K562 (cell line): ENCODE measurements at regions not wholly inside any gene's neighbourhood (a gene's known extent, or its start where the extent isn't known, plus 50 kb on each side); places are given as distances from the start of the nearest gene placed in this dataset.

ENCODE experiments used
- ATAC-seq: fragments of 200-7000 bp; cut with Tn5 transposase; 3 replicates; pipeline ENCODE4 v1.9.1; 2020; ENCODE audit warnings: moderate library complexity
- BruUV-seq: library from RNA; stranded (reverse); fragments of 400-500 nt; replicated peaks from 2 replicates; lab custom pipeline; 2021; lab: Mats Ljungman, UMichigan
- CTCF ChIA-PET: fragments of 300-600 bp; formaldehyde crosslinking; extraction: SDS; loops from one replicate; lab custom pipeline; 2021; ENCODE audit warnings: low intra/inter-chr PET ratio; lab: Yijun Ruan, JAX
- POLR2A ChIA-PET: fragments of 300-600, 350-650 bp; sonication (Branson Sonifier 250); formaldehyde crosslinking; extraction: SDS; loops from one replicate; lab custom pipeline; 2021; ENCODE audit warnings: antibody characterized with exemption, inconsistent platforms; lab: Yijun Ruan, JAX
- DNase-seq, 4 experiments: peaks; one replicate each; pipeline versions ENCODE4 v3.0.0 to v3.0.0-alpha.2; 2011 to 2018; ENCODE audit warnings: low spot score in 3 of 4, mixed read lengths in 3 of 4; ENCODE audit errors: extremely low read depth in 1 of 4
- FAIRE-seq: peaks from 2 replicates; lab custom pipeline; 2011; peaks lifted over from hg19 to GRCh38; lab: Jason Lieb, UNC
- H2AFZ ChIP-seq: 2 replicates; pipeline ENCODE4 v1.6.0; 2011; ENCODE audit warnings: low read depth, low read length, control low read depth, inconsistent platforms
- H3K27ac ChIP-seq: fragments of 200-600 bp; 3 replicates; pipeline ENCODE4 v1.8.0; 2011; ENCODE audit warnings: low read depth, mild to moderate bottlenecking, control low read depth, inconsistent platforms, low read length, moderate library complexity, mixed read lengths; ENCODE audit errors: extremely low read depth
- H3K27me3 ChIP-seq, 2 experiments: fragments of 300-600 bp in 1 of 2; 2 replicates in 1 of 2; 3 replicates in 1 of 2; pipeline versions ENCODE4 v1.6.0 to v1.8.0; 2011; ENCODE audit warnings: inconsistent platforms in 2 of 2, low read length in 2 of 2, mild to moderate bottlenecking in 1 of 2, mixed read lengths in 1 of 2, moderate library complexity in 1 of 2; ENCODE audit not compliant: control insufficient read depth in 2 of 2, insufficient read depth in 2 of 2
- H3K36me3 ChIP-seq: fragments of 300-600 bp; 3 replicates; pipeline ENCODE4 v1.8.0; 2011; ENCODE audit warnings: mild to moderate bottlenecking, low read length, inconsistent platforms; ENCODE audit not compliant: control insufficient read depth, insufficient read depth
- H3K4me1 ChIP-seq, 2 experiments: fragments of 200-600 bp in 1 of 2; replicated peaks in 1 of 2; 2 replicates in 1 of 2; 3 replicates in 1 of 2; pipeline versions ENCODE4 v1.5.1 to v1.8.0; 2011; ENCODE audit warnings: inconsistent platforms in 2 of 2, low read length in 2 of 2, mild to moderate bottlenecking in 1 of 2, mixed read lengths in 1 of 2, moderate library complexity in 1 of 2; ENCODE audit not compliant: control insufficient read depth in 2 of 2, insufficient read depth in 2 of 2
- H3K4me2 ChIP-seq: 2 replicates; pipeline ENCODE4 v1.6.1; 2011; ENCODE audit warnings: low read length, control low read depth, inconsistent platforms, mixed read lengths; ENCODE audit not compliant: insufficient read depth
- H3K4me3 ChIP-seq: fragments of 200-600 bp; sonication (generic), shearing (Covaris generic); 2 replicates; pipeline ENCODE4 v1.5.1; 2016; ENCODE audit warnings: control low read depth, inconsistent platforms
- H3K79me2 ChIP-seq: fragments of 200-600 bp; 3 replicates; pipeline ENCODE4 v1.8.0; 2011; ENCODE audit warnings: low read length, inconsistent platforms; ENCODE audit not compliant: control insufficient read depth, insufficient read depth
- H3K9ac ChIP-seq, 2 experiments: 2 replicates each; pipeline versions ENCODE4 v1.6.0 to v1.6.1; 2011; ENCODE audit warnings: low read depth in 2 of 2, low read length in 2 of 2, control low read depth in 1 of 2, inconsistent platforms in 1 of 2, mild to moderate bottlenecking in 1 of 2, mixed read lengths in 1 of 2; ENCODE audit not compliant: insufficient read depth in 1 of 2
- H3K9me1 ChIP-seq: one replicate; pipeline ENCODE4 v1.6.0; 2011; ENCODE audit warnings: inconsistent platforms, mild to moderate bottlenecking, low read length, moderate library complexity; ENCODE audit not compliant: control insufficient read depth, insufficient read depth
- H3K9me3 ChIP-seq: replicated peaks from 2 replicates; pipeline ENCODE4 v1.5.1; 2011; ENCODE audit warnings: low read depth, low read length, inconsistent platforms; ENCODE audit not compliant: control insufficient read depth, insufficient read depth
- H4K20me1 ChIP-seq: replicated peaks from 2 replicates; pipeline ENCODE4 v1.6.1; 2011; ENCODE audit warnings: low read length, inconsistent platforms, mixed read lengths; ENCODE audit not compliant: control insufficient read depth, insufficient read depth
- ILF3 ChIP-seq: fragments of 450-650 bp; IDR thresholded peaks from 2 replicates; pipeline ENCODE4 v1.6.1; 2018; ENCODE audit warnings: antibody characterized with exemption, mild to moderate bottlenecking, moderate library complexity, borderline replicate concordance
- KDM5B ChIP-seq: fragments of 200-600 bp; sonication (generic); IDR thresholded peaks from 2 replicates; pipeline ENCODE4 v1.6.1; 2012; ENCODE audit warnings: low read depth, mild to moderate bottlenecking, moderate library complexity, low read length, control low read depth, inconsistent platforms; ENCODE audit not compliant: insufficient replicate concordance
- NFE2 ChIP-seq: IDR thresholded peaks from 2 replicates; pipeline ENCODE4 v1.6.1; 2014; ENCODE audit warnings: antibody characterized with exemption, low read depth
- NR3C1 ChIP-seq: sonication (generic); formaldehyde crosslinking; IDR thresholded peaks from 2 replicates; pipeline ENCODE4 v1.8.1; 2022; ENCODE audit warnings: missing genetic modification reagents
- PRDM10 ChIP-seq: fragments of 450-650 bp; IDR thresholded peaks from 2 replicates; pipeline ENCODE4 v1.6.1; 2018; ENCODE audit not compliant: partially characterized antibody
- STAT6 ChIP-seq: sonication (generic); formaldehyde crosslinking; IDR thresholded peaks from 2 replicates; pipeline ENCODE4 v1.8.1; 2023; ENCODE audit warnings: mild to moderate bottlenecking, missing genetic modification reagents
- ZBTB49 ChIP-seq: sonication (generic); formaldehyde crosslinking; IDR thresholded peaks from 2 replicates; pipeline ENCODE4 v1.8.0; 2022; ENCODE audit warnings: missing genetic modification reagents, mild to moderate bottlenecking, borderline replicate concordance
- ZFP91 ChIP-seq: sonication (generic); formaldehyde crosslinking; IDR thresholded peaks from 2 replicates; pipeline ENCODE4 v1.8.0; 2022; ENCODE audit warnings: mild to moderate bottlenecking, missing genetic modification reagents
- ZNF512 ChIP-seq: IDR thresholded peaks from 2 replicates; pipeline ENCODE4 v1.6.1; 2016; ENCODE audit warnings: missing genetic modification characterization, missing compliant biosample characterization
- in situ Hi-C: fragments of 300-500 bp; cut with MboI; formaldehyde crosslinking; loops from 4 replicates; pipeline ENCODE4 v1.15.0; 2018; ENCODE audit warnings: inconsistent platforms, mixed read lengths
- intact Hi-C: fragments of 100-400 bp; cut with micrococcal nuclease; formaldehyde crosslinking; loops from 2 replicates; pipeline ENCODE4 v1.14.2; 2022

GRCh38 chr18:71431689-71432088, 1112.5 kb downstream of the CBLN2 start:
- intact Hi-C loops = no loop called here
- no peak overlapping the region for H2AFZ ChIP-seq
- FAIRE-seq = no peak
- TF ChIP-seq KDM5B = no peak
- TF ChIP-seq ZBTB49 (CRISPR knock-in tag) = no peak
- no peak for TF ChIP-seq STAT6 (CRISPR knock-in tag)
- no peak for TF ChIP-seq ZFP91 (CRISPR knock-in tag)
- no peak for TF ChIP-seq NR3C1
- no peak for TF ChIP-seq ILF3
- no peak for TF ChIP-seq NFE2
- TF ChIP-seq PRDM10 = no peak
- no peak for TF ChIP-seq ZNF512 (tag)

More at GRCh38 chr18:71431689-71432088, 1112.5 kb downstream of the CBLN2 start:
- H3K27me3 ChIP-seq = no peaks in the 10 kb centered on the region
- in situ Hi-C loops = no loop called here
- no peaks in the 10 kb centered on the region for H3K9me3 ChIP-seq
- no peaks in the 10 kb centered on the region for H3K79me2 ChIP-seq
- no peak overlapping the region for H3K27ac ChIP-seq
- ATAC-seq (no peak), DNase-seq (no peak)
- ChIA-PET CTCF (no interaction called here), POLR2A (no interaction called here)
- H3K4me1 ChIP-seq = no peaks in the 10 kb centered on the region
- no TSS peak for BruUV-seq
- H3K36me3 ChIP-seq = no peaks in the 10 kb centered on the region
- H3K9me1 ChIP-seq = no peaks in the 10 kb centered on the region
- no peak overlapping the region for H3K9ac ChIP-seq
- H4K20me1 ChIP-seq = no peaks in the 10 kb centered on the region
- H3K4me2 ChIP-seq = no peak overlapping the region
- no peak overlapping the region for H3K4me3 ChIP-seq
